ENCODE measurements at regions not wholly inside any gene's neighbourhood (a gene's known extent, or its start where the extent isn't known, plus 50 kb on each side); places are given as distances from the start of the nearest gene placed in this dataset.

- TF ChIP-seq CTCF (IDR thresholded peaks at IDR 0.05; ENCODE audit: low read length), result no peak
- no peak for TF ChIP-seq EZH2 (optimal IDR thresholded peaks at IDR 0.05; ENCODE audit: low read depth, low read length)
- TF ChIP-seq EZH2phosphoT487 (IDR thresholded peaks at IDR 0.05; ENCODE audit: low read length), result no peak
Measured at GRCh38 chrX:43166874-43167273, 388.9 kb upstream of the PPP1R2C start.
